IPS-NIHi7 (cell line): ENCODE measurements at regions not wholly inside any gene's neighbourhood (a gene's known extent, or its start where the extent isn't known, plus 50 kb on each side); places are given as distances from the start of the nearest gene placed in this dataset.

Source experiments
- DNase-seq: peaks from one replicate; pipeline ENCODE4 v3.0.0; 2012; ENCODE audit warnings: mixed read lengths; ENCODE audit errors: extremely low spot score

- no peak for DNase-seq
These were observed 475.3 kb upstream of the AUTS2 start for GRCh38 chr7:69122953-69123352.

- no peak for DNase-seq
These were observed 471.3 kb upstream of the AUTS2 start for GRCh38 chr7:69126896-69127479.

GRCh38 chr7:69129524-69129923, 468.8 kb upstream of the AUTS2 start:
- no peak for DNase-seq

- no peak for DNase-seq
These were observed 468.3 kb upstream of the AUTS2 start for GRCh38 chr7:69129951-69130350.

GRCh38 chr7:69130396-69130795, 467.9 kb upstream of the AUTS2 start:
- no peak for DNase-seq

- DNase-seq: no peak
These were observed 464.0 kb upstream of the AUTS2 start for GRCh38 chr7:69134316-69134715.

GRCh38 chr7:69147631-69148030, 450.6 kb upstream of the AUTS2 start:
- no peak for DNase-seq

- DNase-seq: no peak
These were observed 448.2 kb upstream of the AUTS2 start for GRCh38 chr7:69149804-69150782.

GRCh38 chr7:69162326-69162725, 435.9 kb upstream of the AUTS2 start:
- no peak for DNase-seq

- no peak for DNase-seq
These were observed 435.2 kb upstream of the AUTS2 start for GRCh38 chr7:69162931-69163670.

GRCh38 chr7:69166979-69167516, 431.2 kb upstream of the AUTS2 start:
- no peak for DNase-seq

- no peak for DNase-seq
These were observed 428.9 kb upstream of the AUTS2 start for GRCh38 chr7:69169386-69169785.

GRCh38 chr7:69172357-69173077, 425.8 kb upstream of the AUTS2 start:
- no peak for DNase-seq

GRCh38 chr7:69173341-69173740, 424.9 kb upstream of the AUTS2 start:
- no peak for DNase-seq

GRCh38 chr7:69173846-69174245, 424.4 kb upstream of the AUTS2 start:
- no peak for DNase-seq

- no peak for DNase-seq
These were observed 421.4 kb upstream of the AUTS2 start for GRCh38 chr7:69176841-69177240.

- DNase-seq: no peak
These were observed 420.8 kb upstream of the AUTS2 start for GRCh38 chr7:69177461-69177861.

GRCh38 chr7:69177941-69178494, 420.3 kb upstream of the AUTS2 start:
- no peak for DNase-seq

GRCh38 chr7:69180662-69181061, 417.6 kb upstream of the AUTS2 start:
- no peak for DNase-seq

GRCh38 chr7:69182596-69183467, 415.4 kb upstream of the AUTS2 start:
- DNase-seq: no peak
